ENCODE measurements at regions not wholly inside any gene's neighbourhood (a gene's known extent, or its start where the extent isn't known, plus 50 kb on each side); places are given as distances from the start of the nearest gene placed in this dataset.
"Not testable (repeated sequence)": the region's sequence is repeated elsewhere in the genome, so short reads cannot be mapped to it uniquely, and the experiment has no call there.

DNA sequence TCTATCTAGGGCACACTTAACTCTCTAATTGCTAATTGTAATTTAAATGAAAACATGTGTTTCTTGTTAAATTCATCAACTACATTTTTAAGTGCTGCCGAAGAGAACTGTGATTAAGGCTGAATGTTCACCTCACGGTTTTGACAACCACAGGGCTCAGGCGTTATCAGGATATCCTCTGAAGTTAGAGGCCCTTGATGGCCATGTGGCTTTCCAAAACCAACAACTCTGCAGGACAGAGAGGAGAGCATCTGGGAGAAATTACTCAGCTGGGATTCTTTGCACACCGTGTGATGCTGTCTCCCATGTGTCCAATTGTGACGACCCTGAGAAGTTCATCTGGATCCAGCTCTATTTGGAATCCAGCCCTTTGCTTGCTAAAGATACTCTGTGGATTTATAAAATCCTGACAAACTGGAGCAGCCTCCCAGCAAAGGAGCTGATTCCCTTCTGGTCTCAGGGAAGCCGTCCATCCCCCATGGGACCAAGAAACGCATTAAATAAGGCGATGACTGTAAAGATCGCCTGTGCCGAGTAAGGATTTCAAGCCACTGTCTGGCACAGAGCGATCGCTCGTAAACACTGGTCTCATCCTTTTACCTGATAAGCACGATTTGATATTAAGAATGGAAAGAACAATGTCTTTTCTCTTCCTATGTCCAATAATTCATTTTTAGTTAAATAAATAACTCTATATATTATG lies 401.1 kb downstream of the CD83 start:
- H3K27ac ChIP-seq = no peak overlapping the region
- no peak for DNase-seq
- WGBS, 3 donors = 45 to 74% (median 71%) methylated on average over 14 of the region's 14 CpGs
- no peaks in the 10 kb centered on the region for H3K36me3 ChIP-seq
- H3K4me3 ChIP-seq = no peak overlapping the region
- no peaks in the 10 kb centered on the region for H3K9me3 ChIP-seq
- TF ChIP-seq, protein P1, sequence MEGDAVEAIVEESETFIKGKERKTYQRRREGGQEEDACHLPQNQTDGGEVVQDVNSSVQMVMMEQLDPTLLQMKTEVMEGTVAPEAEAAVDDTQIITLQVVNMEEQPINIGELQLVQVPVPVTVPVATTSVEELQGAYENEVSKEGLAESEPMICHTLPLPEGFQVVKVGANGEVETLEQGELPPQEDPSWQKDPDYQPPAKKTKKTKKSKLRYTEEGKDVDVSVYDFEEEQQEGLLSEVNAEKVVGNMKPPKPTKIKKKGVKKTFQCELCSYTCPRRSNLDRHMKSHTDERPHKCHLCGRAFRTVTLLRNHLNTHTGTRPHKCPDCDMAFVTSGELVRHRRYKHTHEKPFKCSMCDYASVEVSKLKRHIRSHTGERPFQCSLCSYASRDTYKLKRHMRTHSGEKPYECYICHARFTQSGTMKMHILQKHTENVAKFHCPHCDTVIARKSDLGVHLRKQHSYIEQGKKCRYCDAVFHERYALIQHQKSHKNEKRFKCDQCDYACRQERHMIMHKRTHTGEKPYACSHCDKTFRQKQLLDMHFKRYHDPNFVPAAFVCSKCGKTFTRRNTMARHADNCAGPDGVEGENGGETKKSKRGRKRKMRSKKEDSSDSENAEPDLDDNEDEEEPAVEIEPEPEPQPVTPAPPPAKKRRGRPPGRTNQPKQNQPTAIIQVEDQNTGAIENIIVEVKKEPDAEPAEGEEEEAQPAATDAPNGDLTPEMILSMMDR (IDR thresholded peaks at IDR 0.05) = no peak
- no peak for TF ChIP-seq POLR2A (IDR thresholded peaks at IDR 0.05)
- TF ChIP-seq EP300 (IDR thresholded peaks at IDR 0.05) = no peak
- no peaks in the 10 kb centered on the region for H3K4me1 ChIP-seq (ENCODE audit: insufficient read depth)
- intact Hi-C loops (cut with DNase I) = no loop called here
- H3K27me3 ChIP-seq = no peaks in the 10 kb centered on the region

GRCh38 chr6:14520029-14520428 lies 402.5 kb downstream of the CD83 start:
- Histone ChIP-seq H3K4me3 (no peak overlapping the region), H3K9me3 (no peaks in the 10 kb centered on the region), H3K27me3 (no peaks in the 10 kb centered on the region), H3K27ac (no peak overlapping the region), H3K4me1 (ENCODE audit: insufficient read depth) (no peaks in the 10 kb centered on the region), H3K36me3 (no peaks in the 10 kb centered on the region)
- 92 to 100% (median 100%) methylated on average over 2 of the region's 2 CpGs for WGBS, 3 donors
- no peak for DNase-seq
- intact Hi-C loops (cut with DNase I) = no loop called here
- TF ChIP-seq EP300 (IDR thresholded peaks at IDR 0.05) (no peak), POLR2A (IDR thresholded peaks at IDR 0.05) (no peak)
- TF ChIP-seq, protein P1 (IDR thresholded peaks at IDR 0.05) = no peak

DNA sequence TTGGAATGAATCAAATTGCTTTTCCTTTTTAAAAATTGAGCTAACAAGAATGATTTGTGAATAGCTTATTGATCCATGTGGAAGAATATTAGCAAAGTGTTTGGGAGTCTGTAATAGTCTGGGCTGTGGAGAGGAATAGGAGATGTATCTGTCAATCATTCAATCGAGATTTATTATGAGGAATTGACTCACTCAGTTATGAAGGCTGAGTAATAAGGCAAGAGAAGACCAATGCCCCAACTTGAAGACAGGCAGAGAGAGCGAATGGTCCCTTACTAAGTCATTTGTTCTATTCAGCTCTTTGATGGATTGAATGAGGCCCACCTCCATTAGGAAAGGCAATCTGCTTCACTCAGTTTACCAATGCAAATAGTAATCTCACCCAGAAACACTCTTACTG lies 403.0 kb downstream of the CD83 start:
- TF ChIP-seq EP300 (IDR thresholded peaks at IDR 0.05) (no peak), POLR2A (IDR thresholded peaks at IDR 0.05) (no peak)
- TF ChIP-seq, protein P1 (IDR thresholded peaks at IDR 0.05) = no peak
- Histone ChIP-seq H3K27me3 (no peaks in the 10 kb centered on the region), H3K27ac (no peak overlapping the region), H3K4me1 (ENCODE audit: insufficient read depth) (no peaks in the 10 kb centered on the region), H3K36me3 (no peaks in the 10 kb centered on the region), H3K4me3 (no peak overlapping the region), H3K9me3 (no peaks in the 10 kb centered on the region)
- intact Hi-C loops (cut with DNase I) = no loop called here
- WGBS, 3 donors = 90 to 97% (median 92%) methylated on average over 2 of the region's 2 CpGs
- DNase-seq = no peak

- no peak overlapping the region for H3K27ac ChIP-seq
- intact Hi-C loops (cut with DNase I) = no loop called here
- TF ChIP-seq, protein P1 (IDR thresholded peaks at IDR 0.05) = no peak
- TF ChIP-seq POLR2A (IDR thresholded peaks at IDR 0.05) = no peak
- no peak for TF ChIP-seq EP300 (IDR thresholded peaks at IDR 0.05)
- no peak overlapping the region for H3K4me3 ChIP-seq
- no peaks in the 10 kb centered on the region for H3K9me3 ChIP-seq
- no peak for DNase-seq
- H3K4me1 ChIP-seq (ENCODE audit: insufficient read depth) = no peaks in the 10 kb centered on the region
- no peaks in the 10 kb centered on the region for H3K27me3 ChIP-seq
- 87 to 95% (median 92%) methylated on average over 5 of the region's 5 CpGs for WGBS, 3 donors
- no peaks in the 10 kb centered on the region for H3K36me3 ChIP-seq
Measured at GRCh38 chr6:14521141-14521540, 403.6 kb downstream of the CD83 start.

- H3K36me3 ChIP-seq; H3K4me3 ChIP-seq; H3K27me3 ChIP-seq; H3K27ac ChIP-seq; H3K4me1 ChIP-seq (ENCODE audit: insufficient read depth); DNase-seq; H3K9me3 ChIP-seq; intact Hi-C loops (cut with DNase I): not testable (repeated sequence)
- 95 to 96% (median 96%) methylated on average over 11 of the region's 11 CpGs for WGBS, 3 donors
Measured at GRCh38 chr6:14521861-14522260, 404.3 kb downstream of the CD83 start.
